ELR (cell line): ENCODE measurements at regions not wholly inside any gene's neighbourhood (a gene's known extent, or its start where the extent isn't known, plus 50 kb on each side); places are given as distances from the start of the nearest gene placed in this dataset.
A peak's percentile ranks its signal among the peaks of the same experiment; 100 is the strongest.
"Not testable (repeated sequence)": the region's sequence is repeated elsewhere in the genome, so short reads cannot be mapped to it uniquely, and the experiment has no call there.

ENCODE experiments used
- DNase-seq: peaks from one replicate; pipeline ENCODE4 v3.0.0-alpha.2; 2015; ENCODE audit warnings: low read depth

- no peak for DNase-seq
Measured at GRCh38 chr13:27327633-27328032, 57.0 kb downstream of the RASL11A start.

GRCh38 chr13:27329210-27329609, 58.6 kb downstream of the RASL11A start:
- DNase-seq = no peak

GRCh38 chr13:27334774-27335435, 64.3 kb downstream of the RASL11A start:
- no peak for DNase-seq

- no peak for DNase-seq
Measured at GRCh38 chr13:27336014-27336673, 65.5 kb downstream of the RASL11A start.

GRCh38 chr13:27338207-27338606, 67.6 kb downstream of the RASL11A start:
- no peak for DNase-seq

GRCh38 chr13:27338816-27339215, 68.2 kb downstream of the RASL11A start:
- peak; percentile 53 for DNase-seq

- peak; percentile 69 for DNase-seq
Measured at GRCh38 chr13:27339299-27339698, 68.7 kb downstream of the RASL11A start.

GRCh38 chr13:27341616-27342015, 71.0 kb downstream of the RASL11A start:
- no peak for DNase-seq

- DNase-seq = no peak
Measured at GRCh38 chr13:27347211-27347772, 76.7 kb downstream of the RASL11A start.

- DNase-seq = no peak
Measured at GRCh38 chr13:27348461-27348860, 76.0 kb upstream of the GTF3A start.

- no peak for DNase-seq
Measured at GRCh38 chr13:27349458-27349857, 75.0 kb upstream of the GTF3A start.

GRCh38 chr13:27350825-27351224, 73.6 kb upstream of the GTF3A start:
- not testable (repeated sequence) for DNase-seq

GRCh38 chr13:27352698-27353097, 71.7 kb upstream of the GTF3A start:
- DNase-seq = no peak

- peak; percentile 82 for DNase-seq
Measured at GRCh38 chr13:27353166-27353583, 71.2 kb upstream of the GTF3A start.

GRCh38 chr13:27353708-27354107, 70.7 kb upstream of the GTF3A start:
- DNase-seq = no peak

- peak; percentile 27 for DNase-seq
Measured at GRCh38 chr13:27354379-27354778, 70.0 kb upstream of the GTF3A start.

GRCh38 chr13:27355894-27356293, 68.5 kb upstream of the GTF3A start:
- DNase-seq = no peak

- DNase-seq = no peak
Measured at GRCh38 chr13:27358420-27358819, 66.0 kb upstream of the GTF3A start.

- peak; percentile 69 for DNase-seq
Measured at GRCh38 chr13:27359199-27359821, 65.1 kb upstream of the GTF3A start.

- no peak for DNase-seq
Measured at GRCh38 chr13:27360562-27360961, 63.9 kb upstream of the GTF3A start.

- peak; percentile 82 for DNase-seq
Measured at GRCh38 chr13:27362064-27362751, 62.2 kb upstream of the GTF3A start.

GRCh38 chr13:27363637-27364036, 60.8 kb upstream of the GTF3A start:
- DNase-seq = not testable (repeated sequence)
